NCI-H2081 (cell line): ENCODE measurements at regions not wholly inside any gene's neighbourhood (a gene's known extent, or its start where the extent isn't known, plus 50 kb on each side); places are given as distances from the start of the nearest gene placed in this dataset.
"Not testable (repeated sequence)": the region's sequence is repeated elsewhere in the genome, so short reads cannot be mapped to it uniquely, and the experiment has no call there.

Source experiments
- DNase-seq, 2 experiments: peaks; one replicate each; lab custom pipeline; 2025; lab: John Stamatoyannopoulos, UW

DNA sequence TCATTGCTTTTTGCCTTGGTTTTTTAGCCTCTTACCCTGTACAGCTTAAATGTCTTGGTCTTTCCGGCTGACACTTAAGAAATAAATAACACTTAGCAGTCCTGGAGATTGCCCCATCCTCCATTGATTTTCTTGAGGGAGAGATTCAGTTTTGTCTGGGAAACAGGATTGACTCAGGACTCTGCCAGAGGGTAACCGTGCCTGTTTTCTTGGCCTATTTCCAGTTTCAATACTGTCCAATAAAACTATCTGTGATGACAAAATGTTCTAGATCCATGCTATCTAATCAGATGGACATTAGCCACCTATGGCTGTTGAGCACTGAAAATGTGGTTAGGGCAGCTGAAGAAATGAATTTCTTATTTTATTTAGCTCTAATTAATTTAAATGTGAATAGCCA, 216.1 kb downstream of the DUSP10 start:
- DNase-seq: no peak

DNA sequence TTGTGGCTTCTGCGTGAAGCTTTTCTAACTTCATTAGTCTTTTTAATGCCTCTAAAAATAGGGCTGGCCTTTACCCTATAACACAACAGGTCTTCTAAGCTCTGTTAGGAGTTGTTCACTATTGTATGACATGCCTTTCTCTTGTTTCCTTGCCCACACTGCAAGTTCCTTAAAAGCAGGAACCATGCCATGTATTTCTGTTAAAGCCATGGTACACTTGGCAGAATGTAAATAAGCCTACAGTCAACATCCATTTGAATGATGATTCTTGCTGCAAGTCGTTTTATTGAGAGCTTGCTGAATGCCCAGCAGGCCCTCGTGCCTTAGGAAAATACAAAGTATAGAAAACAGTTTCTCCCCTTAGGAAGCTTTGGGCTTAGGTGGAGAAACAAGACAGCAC, 214.6 kb downstream of the DUSP10 start:
- DNase-seq: no peak

GRCh38 chr1:221527886-221528624, 213.8 kb downstream of the DUSP10 start:
- DNase-seq: no peak

DNA sequence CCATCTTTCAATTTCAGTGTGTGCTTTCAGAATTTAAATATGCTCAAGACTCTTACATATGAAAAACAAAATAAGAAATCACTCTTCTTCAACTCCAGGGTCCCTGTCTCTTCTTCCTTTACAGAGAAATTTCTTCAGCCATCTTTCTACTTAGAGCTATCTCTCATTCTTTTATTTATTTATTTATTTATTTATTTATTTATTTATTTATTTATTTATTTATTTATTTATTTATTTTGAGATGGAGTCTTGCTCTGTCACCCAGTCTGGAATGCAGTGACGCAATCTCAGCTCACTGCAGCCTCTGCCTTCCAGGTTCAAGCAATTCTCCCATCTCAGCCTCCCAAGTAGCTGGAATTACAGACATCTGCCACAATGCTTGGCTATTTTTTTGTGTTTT, 211.7 kb downstream of the DUSP10 start:
- not testable (repeated sequence) for DNase-seq

- DNase-seq: no peak
These were observed 211.1 kb downstream of the DUSP10 start for GRCh38 chr1:221530791-221531190.

GRCh38 chr1:221532071-221532773, 209.7 kb downstream of the DUSP10 start:
- DNase-seq: no peak

DNA sequence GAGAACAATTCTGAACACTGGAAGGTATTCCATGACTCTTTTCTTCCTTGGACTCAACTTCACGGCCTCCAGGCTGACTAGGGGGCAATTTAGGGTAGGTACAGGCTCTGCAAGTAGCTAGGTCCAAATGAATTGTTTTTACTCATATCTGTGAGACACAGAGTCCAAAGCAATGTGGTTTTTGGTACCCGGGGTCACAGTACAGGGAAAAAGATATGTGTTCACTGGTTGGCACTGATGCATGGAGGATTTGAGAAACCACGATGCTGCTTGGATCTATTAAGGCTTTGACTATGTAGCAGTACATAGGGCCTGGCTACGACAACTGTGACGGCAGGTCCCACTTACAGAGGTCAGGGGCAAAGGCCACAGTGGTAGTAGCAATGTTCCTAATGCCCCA, 200.6 kb downstream of the DUSP10 start:
- no peak for DNase-seq

GRCh38 chr1:221543529-221544120, 198.3 kb downstream of the DUSP10 start:
- DNase-seq: peak; percentile 39 to 52

DNA sequence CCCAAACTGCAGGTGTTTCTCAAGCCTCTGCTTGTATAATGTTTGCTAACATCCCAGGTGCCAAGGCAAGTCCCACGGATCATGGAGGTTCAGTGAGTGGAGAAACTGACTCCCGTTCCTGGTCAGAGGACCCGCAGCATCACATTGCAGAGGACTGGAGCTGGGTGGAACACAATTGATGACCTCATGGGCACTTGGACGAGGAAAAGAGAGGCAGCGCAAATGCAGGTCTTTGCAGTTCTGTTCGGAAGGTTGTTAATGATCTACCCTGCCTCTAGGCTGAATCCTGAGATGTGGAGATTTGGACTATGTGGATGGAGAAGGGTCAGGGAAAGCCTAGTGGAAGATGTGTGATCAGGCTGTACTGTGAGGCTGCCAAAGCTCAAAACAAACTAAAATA, 192.9 kb downstream of the DUSP10 start:
- no peak for DNase-seq

DNA sequence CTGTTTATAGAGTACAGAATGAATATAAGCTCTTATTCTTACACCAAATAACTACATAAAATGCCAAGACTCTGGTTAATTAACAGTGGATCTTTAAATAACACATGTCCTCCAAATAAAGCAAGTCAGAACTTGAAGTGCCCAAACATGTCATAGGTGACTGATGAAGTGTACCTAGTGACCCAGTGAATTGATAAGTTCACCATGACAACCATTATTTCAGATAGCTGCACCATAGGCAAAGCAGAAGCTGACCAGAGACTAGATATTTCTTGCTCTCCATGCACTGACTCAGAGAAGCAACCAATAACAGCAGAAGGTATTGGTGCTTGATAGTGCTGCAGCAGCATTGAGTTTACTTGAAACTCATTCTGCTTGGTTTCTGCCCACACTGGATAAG, 192.1 kb downstream of the DUSP10 start:
- DNase-seq: no peak

GRCh38 chr1:221552792-221553191, 189.1 kb downstream of the DUSP10 start:
- not testable (repeated sequence) for DNase-seq

- DNase-seq: no peak
These were observed 186.0 kb downstream of the DUSP10 start for GRCh38 chr1:221555689-221556433.

GRCh38 chr1:221556435-221556834, 185.5 kb downstream of the DUSP10 start:
- DNase-seq: no peak

DNA sequence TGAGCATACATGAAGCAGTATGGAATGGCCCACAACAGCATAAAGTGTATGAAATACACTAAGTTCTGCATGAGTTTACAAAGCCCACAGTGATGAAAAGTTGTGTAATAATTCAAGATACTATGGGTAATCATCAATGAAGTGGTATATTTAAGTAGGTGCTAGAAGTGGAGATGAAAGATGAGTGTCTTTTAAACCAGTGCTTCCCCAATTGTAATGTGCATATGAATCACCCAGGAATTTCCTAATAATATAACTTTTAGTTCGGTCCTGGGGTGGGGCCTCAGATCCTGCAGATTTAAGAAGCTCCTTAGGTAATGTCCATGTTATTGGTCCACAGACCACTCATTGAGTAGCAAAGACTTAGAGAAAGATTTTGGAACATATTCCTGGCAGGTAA, 184.9 kb downstream of the DUSP10 start:
- no peak for DNase-seq

DNA sequence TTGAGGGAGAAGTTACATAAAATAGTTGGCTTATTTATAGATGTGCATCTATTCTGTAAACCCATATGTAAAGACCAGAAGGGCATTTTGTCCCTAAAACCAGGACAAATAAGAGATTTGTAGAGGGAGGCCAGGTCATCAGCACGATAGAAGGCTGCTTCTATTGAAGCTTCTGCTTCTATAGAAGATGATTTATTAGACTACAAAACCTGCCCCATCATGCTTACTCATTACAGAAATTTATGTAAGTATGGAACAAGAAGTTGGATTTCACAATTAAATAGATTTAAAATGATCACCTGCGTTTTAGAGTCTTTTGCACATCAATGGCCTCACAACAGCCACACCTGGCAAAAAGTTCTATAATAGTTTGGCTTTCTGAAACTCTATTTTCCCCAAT, 183.5 kb downstream of the DUSP10 start:
- DNase-seq: no peak

GRCh38 chr1:221559911-221560310, 182.0 kb downstream of the DUSP10 start:
- no peak for DNase-seq

DNA sequence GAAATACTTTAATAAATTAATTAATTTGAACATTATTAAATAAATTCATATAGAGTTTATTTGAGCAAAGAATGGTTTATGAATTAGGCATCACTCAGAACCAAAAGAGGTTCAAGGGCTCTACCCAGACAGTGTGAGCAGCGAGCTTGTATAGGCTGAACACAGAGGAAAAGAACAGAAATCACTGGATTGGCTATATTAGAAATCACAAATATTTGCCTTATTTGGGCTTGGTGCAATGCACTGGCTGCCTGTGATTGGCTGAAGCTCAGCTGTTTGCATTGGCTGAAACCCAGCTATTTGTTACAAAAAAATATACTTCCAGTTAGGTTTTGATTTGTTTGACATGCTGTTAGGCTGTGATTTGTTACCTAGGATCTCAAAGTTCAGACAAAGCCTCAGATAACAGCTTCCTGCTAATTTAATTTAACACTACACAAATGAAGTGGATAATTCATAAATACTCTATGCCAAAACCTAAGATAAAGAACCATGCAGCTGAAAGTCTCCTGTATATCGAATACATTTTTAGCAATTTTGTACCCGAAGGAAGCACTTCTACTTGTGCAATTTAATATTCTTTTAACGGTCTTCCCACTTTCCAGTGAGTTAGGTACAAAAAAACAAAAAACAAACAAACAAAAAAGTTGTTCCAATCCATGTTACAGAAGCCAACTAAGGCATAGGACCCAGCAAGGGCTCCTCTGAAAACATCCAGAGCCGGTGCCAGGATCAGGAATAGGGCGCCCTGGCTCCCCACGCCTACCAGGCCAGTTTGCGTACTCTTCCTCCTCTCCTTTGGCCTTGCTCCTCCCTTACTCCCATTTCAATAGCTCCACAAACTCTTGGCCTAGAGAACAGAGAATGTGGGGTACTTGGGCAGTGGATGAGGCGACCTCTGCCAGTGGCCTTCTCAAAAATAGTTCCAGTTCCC, 179.1 kb downstream of the DUSP10 start:
- peak in 1 of 2 experiments; percentile 54 for DNase-seq

DNA sequence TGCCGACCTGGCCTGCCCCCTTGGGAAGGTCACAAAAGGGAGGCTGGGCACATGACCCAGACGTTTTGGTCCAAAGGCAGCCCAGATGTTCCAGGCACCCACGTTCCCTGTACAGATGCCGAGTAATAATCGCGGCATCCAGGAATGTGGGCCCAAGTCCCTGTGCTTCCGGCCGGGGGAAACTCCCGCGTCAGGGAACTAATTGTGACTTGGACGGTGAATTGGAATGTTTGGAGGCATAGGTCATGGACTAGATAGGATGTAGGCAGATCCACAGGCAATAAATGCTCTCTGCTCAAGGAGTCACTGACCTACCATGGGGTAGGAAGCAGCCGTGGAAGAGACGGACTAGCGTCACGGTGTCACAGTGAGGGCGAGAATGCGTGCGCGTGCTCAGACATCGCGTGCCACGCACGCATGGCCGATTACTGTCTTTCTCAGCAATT, 178.4 kb downstream of the DUSP10 start:
- DNase-seq: no peak

DNA sequence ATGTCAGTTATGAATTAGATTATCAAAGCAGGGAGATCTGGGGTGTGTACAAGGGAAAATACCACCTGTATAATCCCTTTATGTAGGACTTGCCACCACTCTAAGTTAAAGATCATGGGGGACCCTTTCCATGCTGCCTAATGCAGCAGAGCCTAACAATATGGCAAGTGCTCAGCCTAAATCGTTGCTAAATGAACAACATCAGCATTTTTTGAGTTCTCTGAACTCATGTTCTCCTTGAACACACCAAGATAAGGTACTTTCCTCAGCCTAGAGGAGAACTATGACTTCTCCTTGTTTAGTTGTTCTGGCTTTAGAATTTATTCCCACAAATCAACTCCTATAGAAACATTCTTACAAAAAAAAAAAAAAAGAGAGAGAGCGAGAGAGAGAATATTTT, 177.0 kb downstream of the DUSP10 start:
- DNase-seq: no peak

DNA sequence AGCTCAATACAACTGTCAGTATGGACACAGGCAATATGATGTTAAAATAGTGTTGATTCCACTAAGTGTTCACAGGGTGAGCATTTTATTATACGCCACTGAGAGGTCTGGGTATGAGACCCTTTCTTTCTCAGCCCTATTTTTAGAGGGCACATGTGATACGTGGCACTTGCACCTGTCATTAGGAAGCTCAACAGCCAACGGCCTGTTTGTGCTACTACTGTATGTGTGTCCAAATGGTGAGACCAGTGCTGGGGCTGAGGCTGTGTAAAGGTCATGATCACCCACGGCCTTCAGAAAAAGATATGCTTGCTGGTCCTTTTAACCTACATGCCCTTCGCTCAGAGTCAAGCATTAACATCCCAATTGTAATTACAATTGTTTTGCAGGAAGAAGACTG, 176.2 kb downstream of the DUSP10 start:
- no peak for DNase-seq

GRCh38 chr1:221567859-221568507, 173.9 kb downstream of the DUSP10 start:
- DNase-seq: no peak
